DND-41 (cell line): ENCODE measurements at regions not wholly inside any gene's neighbourhood (a gene's known extent, or its start where the extent isn't known, plus 50 kb on each side); places are given as distances from the start of the nearest gene placed in this dataset.

Experiments used
- ATAC-seq: fragments of 200-7000 bp; cut with Tn5 transposase; 3 replicates; pipeline ENCODE4 v1.9.1; 2021; ENCODE audit warnings: low read depth; ENCODE audit not compliant: insufficient read depth
- DNase-seq: peaks from one replicate; pipeline ENCODE4 v3.0.0-alpha.2; 2020
- H2AFZ ChIP-seq: 2 replicates; pipeline ENCODE4 v1.6.0; 2012; ENCODE audit warnings: low read depth, low read length
- H3K27ac ChIP-seq: 2 replicates; pipeline ENCODE4 v1.5.1; 2012; ENCODE audit warnings: low read length, inconsistent platforms
- H3K27me3 ChIP-seq: fragments of 200-600 bp; sonication (generic); 2 replicates; pipeline ENCODE4 v1.6.0; 2012; ENCODE audit warnings: low read length, mild to moderate bottlenecking, inconsistent platforms; ENCODE audit not compliant: insufficient read depth, poor library complexity
- H3K36me3 ChIP-seq: 2 replicates; pipeline ENCODE4 v1.5.1; 2012; ENCODE audit warnings: low read length, inconsistent platforms; ENCODE audit not compliant: insufficient read depth
- H3K4me1 ChIP-seq: 2 replicates; pipeline ENCODE4 v1.5.1; 2012; ENCODE audit warnings: mild to moderate bottlenecking, low read length; ENCODE audit not compliant: insufficient read depth
- H3K4me2 ChIP-seq: 2 replicates; pipeline ENCODE4 v1.6.0; 2012; ENCODE audit warnings: mild to moderate bottlenecking, moderate library complexity, low read length, inconsistent platforms; ENCODE audit not compliant: insufficient read depth
- H3K4me3 ChIP-seq, 2 experiments: fragments of 200-600 bp in 1 of 2; shearing (Covaris generic) in 1 of 2; 2 replicates each; pipeline ENCODE4 v1.5.1; 2012 to 2016; ENCODE audit warnings: inconsistent platforms in 2 of 2, low read length in 2 of 2, mild to moderate bottlenecking in 2 of 2, low read depth in 1 of 2, moderate library complexity in 1 of 2
- H3K79me2 ChIP-seq: 2 replicates; pipeline ENCODE4 v1.6.0; 2012; ENCODE audit warnings: low read length, inconsistent platforms; ENCODE audit not compliant: insufficient read depth
- H3K9ac ChIP-seq: 2 replicates; pipeline ENCODE4 v1.6.0; 2012; ENCODE audit warnings: low read depth, mild to moderate bottlenecking, inconsistent platforms, low read length, moderate library complexity
- H3K9me3 ChIP-seq: 2 replicates; pipeline ENCODE4 v1.5.1; 2012; ENCODE audit warnings: low read length, moderate library complexity, mild to moderate bottlenecking, inconsistent platforms; ENCODE audit not compliant: insufficient read depth, severe bottlenecking
- H4K20me1 ChIP-seq: 2 replicates; pipeline ENCODE4 v1.6.0; 2012; ENCODE audit warnings: low read length; ENCODE audit not compliant: insufficient read depth
- EZH2 ChIP-seq: IDR thresholded peaks from 3 replicates; pipeline ENCODE4 v1.6.1; 2012; ENCODE audit warnings: borderline replicate concordance, low read depth, mild to moderate bottlenecking, moderate library complexity, low read length, inconsistent platforms; ENCODE audit not compliant: severe bottlenecking
- TF ChIP-seq, protein P1 (sequence below): IDR thresholded peaks from 2 replicates; pipeline ENCODE4 v1.5.1; 2012; ENCODE audit warnings: borderline replicate concordance, low read length, moderate library complexity, mild to moderate bottlenecking; ENCODE audit not compliant: poor library complexity, severe bottlenecking; ENCODE audit errors: extremely low read depth

GRCh38 chr18:41331661-41332060 lies 623.4 kb upstream of the PIK3C3 start:
- Histone ChIP-seq H3K4me1 (no peaks in the 10 kb centered on the region), H2AFZ (no peak overlapping the region), H3K36me3 (no peaks in the 10 kb centered on the region), H3K27ac (no peak overlapping the region), H3K9ac (no peak overlapping the region), H3K4me2 (no peak overlapping the region), H3K79me2 (no peaks in the 10 kb centered on the region), H3K27me3 (no peaks in the 10 kb centered on the region), H3K4me3 (no peak overlapping the region), H3K9me3 (no peaks in the 10 kb centered on the region), H4K20me1 (no peaks in the 10 kb centered on the region)
- TF ChIP-seq, protein P1, sequence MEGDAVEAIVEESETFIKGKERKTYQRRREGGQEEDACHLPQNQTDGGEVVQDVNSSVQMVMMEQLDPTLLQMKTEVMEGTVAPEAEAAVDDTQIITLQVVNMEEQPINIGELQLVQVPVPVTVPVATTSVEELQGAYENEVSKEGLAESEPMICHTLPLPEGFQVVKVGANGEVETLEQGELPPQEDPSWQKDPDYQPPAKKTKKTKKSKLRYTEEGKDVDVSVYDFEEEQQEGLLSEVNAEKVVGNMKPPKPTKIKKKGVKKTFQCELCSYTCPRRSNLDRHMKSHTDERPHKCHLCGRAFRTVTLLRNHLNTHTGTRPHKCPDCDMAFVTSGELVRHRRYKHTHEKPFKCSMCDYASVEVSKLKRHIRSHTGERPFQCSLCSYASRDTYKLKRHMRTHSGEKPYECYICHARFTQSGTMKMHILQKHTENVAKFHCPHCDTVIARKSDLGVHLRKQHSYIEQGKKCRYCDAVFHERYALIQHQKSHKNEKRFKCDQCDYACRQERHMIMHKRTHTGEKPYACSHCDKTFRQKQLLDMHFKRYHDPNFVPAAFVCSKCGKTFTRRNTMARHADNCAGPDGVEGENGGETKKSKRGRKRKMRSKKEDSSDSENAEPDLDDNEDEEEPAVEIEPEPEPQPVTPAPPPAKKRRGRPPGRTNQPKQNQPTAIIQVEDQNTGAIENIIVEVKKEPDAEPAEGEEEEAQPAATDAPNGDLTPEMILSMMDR, result no peak
- TF ChIP-seq EZH2, result no peak
- DNase-seq, result no peak
- ATAC-seq, result no peak

DNA sequence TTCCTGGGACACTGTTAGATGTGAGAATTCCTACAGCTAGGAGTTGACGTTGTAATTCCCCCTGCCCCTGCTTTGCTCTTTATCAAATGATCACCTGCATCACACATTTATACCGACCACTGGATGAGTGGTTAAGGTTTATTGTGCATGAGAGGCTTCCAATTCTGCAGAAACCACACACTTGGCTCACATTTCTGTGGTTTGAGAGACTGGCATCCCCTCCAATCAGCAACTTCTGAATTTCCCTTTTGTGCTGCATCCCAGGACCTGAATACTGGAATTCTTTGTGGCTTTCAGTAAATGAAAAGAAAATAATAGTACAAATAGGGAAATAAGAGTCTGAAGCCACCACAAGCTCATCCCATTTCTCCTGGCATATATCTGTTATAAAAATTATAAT lies 628.7 kb upstream of the PIK3C3 start:
- no peaks in the 10 kb centered on the region for H4K20me1 ChIP-seq
- H3K4me1 ChIP-seq, result no peaks in the 10 kb centered on the region
- no peaks in the 10 kb centered on the region for H3K9me3 ChIP-seq
- H3K36me3 ChIP-seq, result no peaks in the 10 kb centered on the region
- no peaks in the 10 kb centered on the region for H3K27me3 ChIP-seq
- H2AFZ ChIP-seq, result no peak overlapping the region
- no peaks in the 10 kb centered on the region for H3K79me2 ChIP-seq
- H3K4me2 ChIP-seq, result no peak overlapping the region
- H3K4me3 ChIP-seq, result no peak overlapping the region
- DNase-seq, result no peak
- no peak overlapping the region for H3K9ac ChIP-seq
- TF ChIP-seq, protein P1, result no peak
- TF ChIP-seq EZH2, result no peak
- H3K27ac ChIP-seq, result no peak overlapping the region
- ATAC-seq, result no peak

GRCh38 chr18:41324934-41325333 lies 630.1 kb upstream of the PIK3C3 start:
- ATAC-seq, result no peak
- no peak overlapping the region for H3K27ac ChIP-seq
- no peak overlapping the region for H3K4me3 ChIP-seq
- no peaks in the 10 kb centered on the region for H3K9me3 ChIP-seq
- H3K27me3 ChIP-seq, result no peaks in the 10 kb centered on the region
- no peak overlapping the region for H2AFZ ChIP-seq
- H3K36me3 ChIP-seq, result no peaks in the 10 kb centered on the region
- DNase-seq, result no peak
- H3K9ac ChIP-seq, result no peak overlapping the region
- no peak overlapping the region for H3K4me2 ChIP-seq
- no peaks in the 10 kb centered on the region for H4K20me1 ChIP-seq
- TF ChIP-seq EZH2, result no peak
- TF ChIP-seq, protein P1, result no peak
- H3K4me1 ChIP-seq, result no peaks in the 10 kb centered on the region
- H3K79me2 ChIP-seq, result no peaks in the 10 kb centered on the region
